GM18873 (cell line): ENCODE measurements at regions not wholly inside any gene's neighbourhood (a gene's known extent, or its start where the extent isn't known, plus 50 kb on each side); places are given as distances from the start of the nearest gene placed in this dataset.

Experiments
- ATAC-seq: cut with Tn5 transposase; IDR thresholded peaks from one replicate; pipeline ENCODE4 v1.9.1; 2021; ENCODE audit warnings: mild to moderate bottlenecking, moderate library complexity, moderate number of reproducible peaks; ENCODE audit not compliant: unreplicated experiment, low FRiP score

DNA sequence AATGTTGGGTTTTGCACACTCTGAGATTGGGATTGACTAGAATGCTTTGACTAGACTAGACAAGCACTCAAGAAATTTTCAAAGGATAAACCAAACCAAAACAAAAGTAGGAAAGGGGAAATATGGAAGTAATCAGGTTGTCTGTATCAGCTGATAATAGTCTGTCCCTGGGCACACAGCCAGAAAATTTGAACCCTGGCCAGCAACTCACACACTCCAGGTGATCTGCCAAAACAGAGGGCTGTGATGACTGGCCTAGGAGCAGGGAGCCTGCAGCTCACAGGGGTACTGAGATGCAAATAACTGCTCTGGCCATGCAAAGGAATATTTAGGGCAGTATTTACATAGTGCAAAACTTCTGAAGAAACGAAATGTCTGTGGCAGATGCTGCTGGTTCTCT is 112.3 kb upstream of the SMIM23 start:
- ATAC-seq, result no peak

DNA sequence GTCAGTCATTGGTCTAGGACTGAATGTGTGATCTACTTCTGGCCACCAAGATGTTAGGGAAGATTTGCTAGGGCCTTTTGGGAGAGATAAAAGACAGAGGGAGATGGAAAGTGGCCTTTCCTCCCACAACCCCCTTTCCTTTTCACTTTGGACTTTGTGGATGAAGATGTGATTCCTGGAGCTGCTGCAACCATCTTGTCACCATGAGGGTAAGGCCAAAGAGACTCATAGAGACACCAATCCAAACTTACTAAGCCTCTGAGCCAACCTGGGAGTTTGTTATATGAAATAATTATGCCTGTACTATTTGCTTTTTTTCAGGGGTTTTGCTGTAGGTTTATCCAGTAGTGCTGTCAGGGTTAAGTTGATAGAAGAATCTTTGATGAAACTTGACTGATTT is 111.8 kb upstream of the SMIM23 start:
- no peak for ATAC-seq

DNA sequence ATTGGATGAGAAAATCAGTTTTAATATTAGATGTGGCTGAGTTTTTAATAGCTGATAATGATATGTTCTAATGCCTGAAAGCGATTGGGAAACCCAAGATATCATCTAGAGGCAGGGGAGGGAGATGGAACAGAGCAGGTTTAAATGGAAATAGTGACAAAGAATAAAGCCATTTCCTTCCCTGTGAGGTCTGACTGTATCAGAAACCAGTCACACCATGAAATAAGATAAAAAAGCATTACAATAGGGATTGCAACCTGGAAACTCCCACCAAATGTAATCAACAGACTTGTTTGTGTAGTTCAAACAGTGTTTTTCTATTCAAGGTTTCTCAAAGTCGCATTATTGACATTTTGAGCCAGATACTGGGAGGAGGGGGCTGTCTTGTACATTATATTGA is 110.1 kb upstream of the SMIM23 start:
- ATAC-seq, result no peak

DNA sequence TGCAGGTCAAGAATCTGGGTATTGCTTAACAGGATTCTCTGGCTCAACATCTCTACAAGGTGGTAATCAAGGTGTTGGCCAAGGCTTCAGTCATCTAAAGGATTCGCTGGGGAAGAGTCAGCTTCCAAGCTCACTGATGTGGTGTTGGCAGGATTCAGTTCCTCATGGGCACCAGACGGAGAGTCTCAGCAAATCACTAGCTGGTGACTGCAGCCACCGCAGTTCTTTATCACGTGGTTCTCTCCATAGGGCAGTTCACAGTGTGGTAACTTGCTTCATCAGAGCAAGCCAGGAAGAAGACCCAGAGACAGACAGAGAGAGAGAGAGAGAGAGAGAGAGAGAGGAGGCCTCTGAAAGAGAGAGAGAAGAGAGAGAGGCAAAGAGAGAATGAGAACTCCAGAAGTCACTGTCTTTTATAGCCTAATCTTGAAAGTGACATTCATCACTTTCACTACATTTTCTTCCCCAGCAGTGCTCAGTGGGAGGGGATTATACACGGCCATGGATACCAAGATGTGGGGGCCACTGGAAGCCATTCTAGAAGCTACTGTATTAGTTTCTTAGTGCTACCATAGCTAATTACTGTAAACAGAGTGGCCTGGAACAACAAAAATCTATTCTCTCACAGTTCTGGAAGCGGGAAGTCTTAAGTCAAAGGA is 109.2 kb upstream of the SMIM23 start:
- no peak for ATAC-seq

DNA sequence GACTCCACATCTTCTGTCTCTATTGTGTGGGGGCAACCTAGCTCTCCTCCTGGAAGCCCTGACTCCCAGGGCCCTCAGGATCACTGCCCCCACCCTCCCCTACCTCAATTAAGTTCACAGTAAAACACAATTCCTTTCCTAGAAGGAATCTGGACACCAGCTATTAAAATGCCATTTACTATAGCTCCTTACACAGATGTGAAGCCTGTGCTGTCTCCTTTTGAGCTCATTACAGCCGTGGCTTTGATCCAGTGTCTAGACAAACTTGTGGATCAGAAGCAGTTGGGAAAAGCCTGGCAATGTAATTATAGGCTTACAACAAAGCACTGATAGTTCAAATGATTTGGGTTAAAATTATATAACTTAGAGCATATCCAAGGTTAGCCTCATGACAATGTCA is 107.0 kb upstream of the SMIM23 start:
- ATAC-seq, result no peak

DNA sequence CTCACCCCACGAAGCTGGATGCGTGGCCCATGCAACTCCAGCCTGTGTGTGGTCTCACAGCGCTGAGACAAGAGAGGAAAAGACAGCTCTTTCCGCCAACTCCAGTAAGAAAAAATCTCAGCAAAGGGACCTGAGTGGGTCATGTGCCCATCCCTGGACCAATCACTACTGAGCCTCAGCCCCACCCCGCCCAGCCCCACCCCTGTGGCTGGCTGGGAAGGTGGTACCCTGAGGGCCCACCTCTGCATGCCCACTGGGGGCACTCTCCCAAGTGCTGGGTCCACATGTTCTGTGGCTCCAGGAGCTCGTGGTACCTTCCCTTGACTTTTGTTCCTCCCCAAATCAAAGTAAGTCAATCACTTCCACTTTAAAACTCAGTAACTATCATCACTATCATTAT is 105.1 kb upstream of the SMIM23 start:
- ATAC-seq, result no peak

DNA sequence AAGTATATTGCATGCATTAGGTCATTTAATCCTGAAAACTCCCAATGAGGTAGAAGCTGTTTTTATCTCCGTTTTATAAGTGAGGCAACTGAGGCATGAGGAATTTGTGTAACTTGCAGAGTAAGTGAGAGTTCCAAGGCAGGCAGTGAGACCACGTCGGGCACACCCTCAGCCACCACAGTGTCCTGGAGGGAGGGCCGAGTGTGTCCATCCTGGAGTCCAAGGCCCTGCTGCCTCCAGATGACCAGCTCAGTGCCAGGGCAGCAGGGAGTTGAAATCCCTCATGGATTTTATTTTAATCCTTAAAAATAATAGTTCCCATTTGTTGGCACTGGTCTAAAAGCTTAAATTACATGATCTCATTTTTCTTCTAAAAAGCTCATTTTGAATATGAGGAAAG is 104.6 kb upstream of the SMIM23 start:
- ATAC-seq, result no peak

DNA sequence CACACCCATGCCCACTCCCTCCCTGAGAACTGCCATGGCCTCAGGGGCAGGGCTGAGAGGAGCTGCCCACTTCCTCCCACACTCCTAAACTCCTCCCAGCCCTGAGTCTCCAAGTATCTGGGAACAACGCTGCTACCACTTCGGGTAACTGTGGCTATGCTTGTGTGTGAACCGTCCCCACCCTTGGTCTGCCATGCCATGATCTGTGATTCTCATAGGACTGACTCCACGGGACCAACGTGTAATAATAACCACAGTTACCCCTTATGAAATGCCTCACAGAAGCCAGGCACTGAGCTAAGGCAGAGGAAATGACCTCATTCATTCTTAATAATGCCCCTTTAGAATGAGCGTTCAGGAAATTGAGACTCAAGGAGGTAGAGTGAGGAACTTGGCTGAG is 103.9 kb upstream of the SMIM23 start:
- no peak for ATAC-seq

DNA sequence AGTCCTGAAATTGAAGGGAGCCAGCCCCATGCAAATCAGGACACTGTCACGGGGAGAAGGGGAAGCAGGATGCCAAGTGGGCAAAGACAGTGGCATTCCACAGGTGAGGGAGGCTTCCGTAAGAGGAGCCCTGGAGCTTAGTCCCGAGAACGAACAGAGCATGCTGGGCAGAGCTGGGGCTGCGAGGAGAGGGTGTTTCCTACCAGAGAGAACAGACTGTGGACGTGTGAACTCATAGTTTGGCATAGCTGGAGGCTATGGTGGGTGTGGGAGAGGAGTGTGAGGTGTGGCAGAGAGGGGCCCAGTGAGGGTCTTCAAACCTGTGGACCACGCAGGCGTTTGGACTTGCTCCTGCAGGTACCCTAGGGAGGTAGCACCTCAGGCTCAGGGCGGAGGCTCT is 102.8 kb upstream of the SMIM23 start:
- no peak for ATAC-seq

DNA sequence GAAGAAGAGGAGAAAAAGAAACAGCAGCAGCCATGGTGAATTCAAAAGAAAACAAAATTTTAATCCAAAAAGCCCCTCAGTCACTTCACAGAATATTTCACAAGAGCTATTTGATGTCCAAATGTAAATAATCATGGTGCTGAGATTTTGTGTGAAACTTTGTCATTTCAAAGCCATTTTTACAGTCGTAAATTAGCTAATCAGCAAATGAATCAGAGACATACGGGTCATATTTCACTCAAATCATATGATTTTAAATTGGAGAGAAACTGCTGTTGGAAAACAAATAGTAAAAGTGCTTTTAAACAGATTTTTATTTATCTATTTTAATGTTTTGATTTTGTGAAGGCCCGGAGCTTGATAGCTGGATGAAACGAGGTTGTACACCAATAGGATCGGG is 101.4 kb upstream of the SMIM23 start:
- ATAC-seq, result no peak

DNA sequence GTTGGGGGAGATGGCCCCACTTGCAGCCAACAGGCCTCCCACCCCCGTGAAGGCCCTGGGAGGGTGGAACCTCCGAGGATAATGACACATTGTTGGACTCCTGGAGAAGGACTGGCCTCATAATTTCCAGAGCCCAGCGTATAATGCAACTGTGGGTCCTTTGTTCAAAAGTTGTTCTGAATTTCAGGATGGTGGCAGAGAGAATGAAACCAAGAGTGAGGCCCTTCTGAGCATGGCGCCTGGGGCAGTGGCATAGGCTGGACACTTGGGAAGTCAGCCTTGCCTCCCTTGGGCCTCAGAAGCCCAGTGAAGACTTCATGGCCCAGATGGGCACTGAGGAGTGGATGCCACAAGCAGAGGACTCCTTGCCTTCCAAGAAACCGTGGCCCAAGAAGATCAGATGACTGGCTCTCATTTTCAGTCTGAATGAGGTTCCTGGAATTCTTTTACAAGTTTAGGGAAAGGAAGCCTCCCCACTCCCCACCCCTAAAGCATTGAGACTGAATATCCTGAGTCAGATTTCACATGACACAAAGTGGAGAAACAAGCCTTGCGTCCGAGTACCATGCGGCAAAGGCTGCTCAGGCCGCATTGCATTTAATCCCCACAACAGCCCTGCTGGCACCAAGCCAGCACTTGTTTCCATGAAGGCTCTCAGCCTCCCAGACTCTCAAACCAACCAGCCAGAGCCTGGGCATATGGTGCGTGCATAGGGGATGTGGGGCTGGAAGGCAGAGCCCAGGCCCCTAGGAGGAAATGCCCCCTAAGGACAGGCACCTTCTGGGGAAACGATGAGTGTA is 96.7 kb upstream of the SMIM23 start:
- no peak for ATAC-seq

DNA sequence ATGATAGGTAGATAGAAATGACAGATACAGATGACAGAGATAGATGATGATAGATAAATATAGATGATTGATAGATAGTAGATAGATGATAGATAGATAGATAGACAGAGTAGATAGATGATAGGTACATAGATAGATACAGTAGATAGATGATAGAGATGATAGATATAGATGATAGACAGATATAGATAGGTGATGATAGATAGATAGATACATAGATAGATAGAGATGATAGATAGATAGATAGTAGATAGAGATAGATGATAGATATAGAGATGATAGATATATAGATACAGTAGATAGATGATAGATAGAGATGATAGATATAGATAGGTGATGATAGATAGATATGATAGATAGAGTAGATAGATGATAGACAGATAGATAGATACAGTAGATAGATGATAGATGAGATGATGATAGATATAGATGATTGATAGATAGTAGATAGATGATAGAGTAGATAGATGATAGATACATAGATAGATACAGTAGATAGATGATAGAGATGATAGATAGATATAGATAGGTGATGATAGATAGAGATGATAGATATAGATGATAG is 95.7 kb upstream of the SMIM23 start:
- no peak for ATAC-seq

DNA sequence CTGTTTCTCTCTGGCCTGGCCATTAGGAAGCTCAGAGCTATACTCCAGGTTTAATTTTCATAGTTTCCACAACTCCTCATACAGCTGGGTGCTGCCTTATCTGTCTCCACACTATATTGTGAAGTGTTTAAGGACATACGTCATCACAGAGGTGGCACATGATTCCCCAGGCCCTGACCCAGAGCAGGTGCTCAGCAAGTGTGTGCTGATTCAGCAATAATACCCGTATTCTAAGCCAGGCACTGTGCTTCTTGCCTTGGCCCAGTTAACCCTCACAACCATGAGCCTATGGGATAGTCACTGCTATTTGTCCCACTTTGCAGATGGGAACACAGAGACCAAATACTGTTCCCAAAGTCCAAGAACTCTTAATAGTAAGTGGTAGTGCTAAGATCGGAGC is 93.5 kb upstream of the SMIM23 start:
- ATAC-seq, result no peak

DNA sequence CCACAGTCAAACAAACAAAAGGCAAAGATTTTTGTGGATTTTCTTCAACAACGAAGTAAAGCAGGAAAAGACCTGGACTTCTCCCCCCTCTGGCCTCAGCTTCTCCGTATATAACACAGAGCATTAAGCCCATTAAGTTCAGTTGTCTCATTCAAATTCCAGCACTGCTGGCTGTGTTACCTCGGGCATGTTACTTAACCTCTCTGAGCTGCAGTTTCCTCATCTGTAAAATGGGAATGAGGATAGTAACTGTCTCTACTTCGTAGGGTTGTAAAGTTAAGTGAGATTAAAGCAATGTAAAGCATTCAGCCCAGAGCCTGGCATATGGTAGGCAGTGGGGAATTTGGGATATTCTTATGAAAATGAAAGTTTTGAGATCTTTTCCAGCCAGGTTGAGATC is 92.7 kb upstream of the SMIM23 start:
- ATAC-seq, result no peak

DNA sequence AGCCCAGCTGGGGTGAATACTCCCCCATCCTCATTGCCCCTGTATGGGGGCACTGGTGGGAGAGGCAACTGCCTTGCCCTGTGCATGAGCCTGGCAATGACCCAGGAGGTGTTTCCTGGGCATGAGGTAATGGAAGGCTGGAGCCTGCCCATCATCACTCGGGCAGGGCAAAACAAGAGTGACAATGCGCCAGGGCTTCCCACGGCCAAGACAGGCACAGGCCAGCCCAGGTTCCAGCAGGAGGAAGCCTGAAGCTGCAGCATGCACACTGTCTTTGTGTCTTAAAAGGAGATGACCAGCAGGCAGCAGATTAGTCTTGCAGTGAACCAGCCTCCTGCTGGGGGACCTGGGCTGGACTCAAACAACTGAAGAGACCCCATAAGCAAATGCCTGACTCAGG is 92.2 kb upstream of the SMIM23 start:
- no peak for ATAC-seq

DNA sequence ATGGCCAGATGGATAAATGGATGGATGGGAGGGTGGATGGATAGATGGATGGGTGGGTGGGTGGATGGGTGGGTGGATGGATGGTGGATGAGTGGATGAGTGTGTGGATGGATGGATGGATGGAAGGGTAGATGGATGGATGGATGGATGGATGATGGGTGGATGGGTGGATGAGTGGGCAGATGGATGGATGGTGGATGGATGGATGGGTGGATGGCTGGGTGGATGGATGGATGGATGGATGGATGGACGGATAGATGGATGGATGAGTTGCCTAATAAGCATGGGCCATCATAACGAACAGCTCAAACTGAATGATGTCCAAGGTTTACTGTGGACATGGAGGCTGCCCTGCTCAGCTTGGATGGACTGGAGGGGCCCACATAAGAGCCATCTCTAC is 89.8 kb upstream of the SMIM23 start:
- no peak for ATAC-seq

DNA sequence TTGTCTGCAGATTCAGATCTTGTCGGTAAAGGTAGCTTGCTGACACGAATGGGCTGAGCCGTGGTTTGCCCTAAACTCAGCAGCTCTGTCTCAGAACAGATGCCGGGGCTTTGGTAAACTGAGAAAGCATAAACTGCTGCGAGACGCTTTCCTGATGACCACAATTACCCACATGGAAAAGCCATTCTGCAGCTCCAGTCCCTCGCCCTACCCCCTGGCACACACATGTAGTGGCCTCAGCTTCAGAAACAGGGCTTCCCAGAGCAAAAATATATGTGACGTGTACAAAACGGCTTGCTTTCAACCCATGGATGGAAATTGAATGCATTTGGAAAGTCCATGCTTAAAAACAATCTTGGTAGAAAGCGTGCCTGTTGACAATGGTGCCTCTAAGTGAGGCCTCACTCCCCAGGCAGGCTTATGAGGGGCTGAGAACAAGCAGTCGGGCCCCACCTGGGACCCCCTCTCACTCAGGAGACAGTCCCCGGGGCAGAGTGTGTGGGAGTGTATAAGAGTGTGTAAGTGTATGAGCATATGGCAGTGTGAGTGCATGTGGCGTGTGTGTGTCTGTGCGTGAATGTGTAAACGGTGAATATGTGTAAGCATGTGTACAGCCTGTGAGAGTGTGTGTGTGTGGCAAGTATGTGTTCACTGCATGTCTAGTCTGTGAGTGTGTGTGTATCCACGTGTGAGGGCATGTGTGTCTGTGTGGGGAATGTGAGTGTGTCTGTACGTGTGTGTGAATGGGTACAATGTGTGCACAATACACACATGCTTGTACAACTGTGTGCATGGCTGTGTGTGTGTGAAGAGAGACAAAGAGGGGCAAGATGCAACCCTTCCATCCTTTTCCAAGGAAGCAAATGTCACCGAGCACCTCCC is 88.2 kb upstream of the SMIM23 start:
- no peak for ATAC-seq

DNA sequence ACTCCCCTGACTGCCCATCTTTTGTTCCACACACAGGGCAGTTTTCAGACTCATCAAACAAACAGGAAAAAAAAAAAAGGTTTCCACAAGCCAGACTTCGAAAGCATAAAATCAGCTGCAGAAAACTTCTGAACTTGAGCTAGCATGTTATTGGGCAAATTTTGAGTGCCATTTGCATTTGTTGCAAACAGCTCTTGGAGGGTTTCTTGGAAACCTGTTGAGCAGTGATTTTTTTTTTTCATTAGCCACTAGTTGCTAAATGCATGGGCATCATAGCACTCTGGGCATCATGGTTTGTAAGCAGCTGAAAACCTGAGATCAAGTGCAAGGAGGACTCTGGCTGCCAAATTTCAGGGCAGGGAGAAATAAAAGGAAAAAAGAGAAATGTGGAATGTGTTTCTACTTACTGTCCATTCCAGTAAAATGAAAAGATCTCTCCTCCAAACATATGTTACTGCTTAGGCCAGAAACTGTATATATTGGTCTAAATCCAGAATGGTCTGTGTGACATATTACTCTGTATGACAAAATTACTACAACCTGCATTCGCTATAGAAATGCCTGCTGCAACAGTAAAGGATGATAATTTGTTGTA is 85.2 kb upstream of the SMIM23 start:
- ATAC-seq, result no peak

DNA sequence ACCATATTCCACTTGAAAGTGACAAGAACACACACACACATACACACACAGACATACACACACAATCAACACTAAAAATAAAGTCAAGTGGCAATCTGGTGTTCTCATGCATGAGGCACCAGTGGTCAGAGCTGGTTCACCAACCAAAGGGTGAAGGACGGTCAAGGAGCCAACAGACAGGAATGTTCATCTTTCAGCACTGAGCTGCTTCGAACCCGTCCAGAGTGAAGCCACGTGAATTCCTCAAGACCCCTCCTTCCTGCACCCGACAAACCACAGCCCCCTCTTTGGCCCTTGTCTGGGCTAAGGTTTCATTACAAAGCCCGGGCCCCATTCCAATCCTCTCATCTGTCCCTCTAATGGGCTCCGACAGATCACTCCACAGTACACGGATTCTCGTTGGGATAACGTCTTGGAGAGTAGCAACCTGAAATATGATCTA is 84.5 kb upstream of the SMIM23 start:
- no peak for ATAC-seq

DNA sequence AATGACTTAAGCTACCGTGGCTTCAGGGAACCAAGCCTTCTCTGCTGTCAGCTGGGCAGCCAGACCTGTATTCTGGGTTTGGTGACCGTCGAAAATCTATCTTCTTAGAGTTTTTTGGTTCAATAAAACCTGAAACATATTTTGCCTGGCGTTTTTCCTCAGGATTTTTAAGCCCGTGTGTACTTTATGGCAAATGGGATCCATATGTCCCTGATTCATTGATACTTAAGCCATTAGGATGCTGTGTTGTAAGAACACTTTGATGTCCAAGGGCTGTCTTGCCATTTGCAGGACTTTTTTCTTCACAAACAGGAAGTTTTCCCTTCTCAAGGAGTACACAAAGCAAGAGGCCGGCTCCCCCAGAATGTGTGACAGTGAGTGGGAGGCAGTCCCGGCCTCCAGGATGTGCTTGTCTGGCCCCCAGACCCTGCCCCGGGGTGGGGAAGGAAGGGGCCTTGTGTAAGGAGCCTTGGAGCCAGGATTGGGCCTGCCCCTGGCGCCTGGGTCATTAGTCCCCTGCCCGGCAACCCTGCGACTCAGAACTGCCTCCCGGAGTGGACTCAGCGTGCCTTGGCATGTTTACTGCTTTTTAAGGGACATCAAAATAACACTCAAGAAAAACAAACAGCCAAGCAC is 83.4 kb upstream of the SMIM23 start:
- no peak for ATAC-seq
